HG03135 (cell line): ENCODE measurements at regions not wholly inside any gene's neighbourhood (a gene's known extent, or its start where the extent isn't known, plus 50 kb on each side); places are given as distances from the start of the nearest gene placed in this dataset.

Source experiments
- ATAC-seq: cut with Tn5 transposase; IDR thresholded peaks from one replicate; pipeline ENCODE4 v1.9.1; 2021; ENCODE audit warnings: mild to moderate bottlenecking, moderate library complexity; ENCODE audit not compliant: unreplicated experiment

GRCh38 chr17:77853191-77853977, 105.1 kb upstream of the TNRC6C start:
- ATAC-seq, result no peak

GRCh38 chr17:77854083-77854758, 104.3 kb upstream of the TNRC6C start:
- ATAC-seq, result no peak

- no peak for ATAC-seq
Observed at GRCh38 chr17:77854759-77855745, 103.5 kb upstream of the TNRC6C start.

- no peak for ATAC-seq
Observed at GRCh38 chr17:77856551-77857305, 101.8 kb upstream of the TNRC6C start.

GRCh38 chr17:77857306-77857555, 101.3 kb upstream of the TNRC6C start:
- no peak for ATAC-seq

- ATAC-seq, result no peak
Observed at GRCh38 chr17:77857613-77858012, 100.9 kb upstream of the TNRC6C start.

GRCh38 chr17:77858291-77859034, 100.0 kb upstream of the TNRC6C start:
- no peak for ATAC-seq

- ATAC-seq, result no peak
Observed at GRCh38 chr17:77859035-77859810, 99.3 kb upstream of the TNRC6C start.

GRCh38 chr17:77861133-77861695, 97.3 kb upstream of the TNRC6C start:
- ATAC-seq, result no peak

- ATAC-seq, result no peak
Observed at GRCh38 chr17:77861981-77862645, 96.4 kb upstream of the TNRC6C start.

- ATAC-seq, result no peak
Observed at GRCh38 chr17:77862890-77863813, 95.4 kb upstream of the TNRC6C start.

- ATAC-seq, result no peak
Observed at GRCh38 chr17:77863814-77864161, 94.7 kb upstream of the TNRC6C start.

GRCh38 chr17:77864234-77865111, 94.0 kb upstream of the TNRC6C start:
- no peak for ATAC-seq

- ATAC-seq, result no peak
Observed at GRCh38 chr17:77865112-77865611, 93.3 kb upstream of the TNRC6C start.

- ATAC-seq, result no peak
Observed at GRCh38 chr17:77865716-77866115, 92.8 kb upstream of the TNRC6C start.

GRCh38 chr17:77867308-77867781, 91.2 kb upstream of the TNRC6C start:
- no peak for ATAC-seq
